ENCODE measurements at regions not wholly inside any gene's neighbourhood (a gene's known extent, or its start where the extent isn't known, plus 50 kb on each side); places are given as distances from the start of the nearest gene placed in this dataset.
A peak's percentile ranks its signal among the peaks of the same experiment; 100 is the strongest.

- no peak overlapping the region for H3K27ac Mint-ChIP-seq
- H3K4me3 ChIP-seq (ENCODE audit: low read length in 2 of 2), result no peak overlapping the region
- H3K4me1 ChIP-seq (ENCODE audit: insufficient read depth, low read length), result no peaks in the 10 kb centered on the region
- no peaks in the 10 kb centered on the region for H3K27me3 ChIP-seq (ENCODE audit: insufficient read depth, low read length)
- no peaks in the 10 kb centered on the region for H3K4me1 Mint-ChIP-seq
- ChIA-PET CTCF (ENCODE audit: partially characterized antibody) (no interaction called here), POLR2A (ENCODE audit: partially characterized antibody) (no interaction called here)
- H3K27me3 Mint-ChIP-seq, result no peaks in the 10 kb centered on the region
- no peaks in the 10 kb centered on the region for H3K36me3 ChIP-seq (ENCODE audit: insufficient read depth, low read length)
- H3K27ac ChIP-seq (ENCODE audit: low read depth, low read length), result no peak overlapping the region
- H3K4me3 Mint-ChIP-seq, result no peak overlapping the region
- H3K36me3 Mint-ChIP-seq, result no peaks in the 10 kb centered on the region
- no peak for DNase-seq
- intact Hi-C loops (cut with micrococcal nuclease), result no loop called here
- H3K9me3 Mint-ChIP-seq, result peaks cover 0 to 9% (median 2%) of the 10 kb centered on the region in 8 donors
- H3K9me3 ChIP-seq (ENCODE audit: control insufficient read depth in 1 of 2, low read length in 2 of 2), result no peaks in the 10 kb centered on the region
Measured at GRCh38 chr18:37956020-37956419, 390.4 kb upstream of the CELF4 start.

GRCh38 chr18:37955201-37955600 lies 389.6 kb upstream of the CELF4 start:
- POLR2A ChIA-PET (ENCODE audit: partially characterized antibody), result no interaction called here
- intact Hi-C loops (cut with micrococcal nuclease), result no loop called here

GRCh38 chr18:37953876-37954275 lies 388.3 kb upstream of the CELF4 start:
- DNase-seq, result no peak
- no peak overlapping the region for H3K27ac Mint-ChIP-seq
- no peaks in the 10 kb centered on the region for H3K36me3 Mint-ChIP-seq
- Histone ChIP-seq H3K27me3 (ENCODE audit: insufficient read depth, low read length) (no peaks in the 10 kb centered on the region), H3K9me3 (ENCODE audit: control insufficient read depth in 1 of 2, low read length in 2 of 2) (no peaks in the 10 kb centered on the region), H3K4me3 (ENCODE audit: low read length in 2 of 2) (no peak overlapping the region), H3K27ac (ENCODE audit: low read depth, low read length) (no peak overlapping the region), H3K4me1 (ENCODE audit: insufficient read depth, low read length) (no peaks in the 10 kb centered on the region), H3K36me3 (ENCODE audit: insufficient read depth, low read length) (no peaks in the 10 kb centered on the region)
- H3K4me3 Mint-ChIP-seq, result no peak overlapping the region
- H3K4me1 Mint-ChIP-seq, result no peaks in the 10 kb centered on the region
- H3K27me3 Mint-ChIP-seq, result no peaks in the 10 kb centered on the region
- H3K9me3 Mint-ChIP-seq, result peaks cover 0 to 18% (median 4%) of the 10 kb centered on the region in 8 donors
- intact Hi-C loops (cut with micrococcal nuclease), result no loop called here
- CTCF ChIA-PET (ENCODE audit: partially characterized antibody), result no interaction called here
- POLR2A ChIA-PET (ENCODE audit: partially characterized antibody), result no interaction called here

More at GRCh38 chr18:37955201-37955600, 389.6 kb upstream of the CELF4 start:
- no peaks in the 10 kb centered on the region for H3K9me3 ChIP-seq (ENCODE audit: control insufficient read depth in 1 of 2, low read length in 2 of 2)
- peak overlapping the region in 1 of 7 donors; percentile 48 for H3K27ac Mint-ChIP-seq
- H3K27ac ChIP-seq (ENCODE audit: low read depth, low read length), result no peak overlapping the region
- no peaks in the 10 kb centered on the region for H3K36me3 ChIP-seq (ENCODE audit: insufficient read depth, low read length)
- H3K4me3 ChIP-seq (ENCODE audit: low read length in 2 of 2), result no peak overlapping the region
- CTCF ChIA-PET (ENCODE audit: partially characterized antibody), result no interaction called here
- no peaks in the 10 kb centered on the region for H3K27me3 ChIP-seq (ENCODE audit: insufficient read depth, low read length)
- H3K4me1 Mint-ChIP-seq, result no peaks in the 10 kb centered on the region
- no peak overlapping the region for H3K4me3 Mint-ChIP-seq
- H3K9me3 Mint-ChIP-seq, result peaks cover 0 to 13% (median 2%) of the 10 kb centered on the region in 8 donors
- H3K36me3 Mint-ChIP-seq, result no peaks in the 10 kb centered on the region
- no peaks in the 10 kb centered on the region for H3K27me3 Mint-ChIP-seq
- no peak for DNase-seq
- no peaks in the 10 kb centered on the region for H3K4me1 ChIP-seq (ENCODE audit: insufficient read depth, low read length)

DNA sequence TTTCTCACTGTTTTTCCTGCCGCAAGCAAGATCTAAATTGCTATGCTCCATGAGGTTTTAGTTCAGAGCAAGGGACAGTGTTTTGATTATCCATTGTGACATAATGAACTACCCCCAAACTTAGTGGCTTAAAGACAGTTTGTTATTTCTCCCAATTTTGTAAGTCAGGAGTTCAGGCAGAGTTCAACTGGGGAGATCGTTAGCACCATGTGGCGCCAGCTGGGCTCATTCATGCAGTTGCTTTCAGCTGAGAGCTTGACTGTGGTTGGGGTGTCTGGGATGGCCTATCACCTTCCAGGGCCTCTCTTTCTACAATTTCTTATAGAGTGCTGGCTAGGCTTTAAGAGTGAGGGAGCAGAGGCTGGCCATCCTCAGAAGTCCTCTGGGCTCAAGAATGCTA lies 382.9 kb upstream of the CELF4 start:
- H3K4me3 Mint-ChIP-seq, result no peak overlapping the region
- no peak for DNase-seq
- no peak overlapping the region for H3K27ac Mint-ChIP-seq
- no peaks in the 10 kb centered on the region for H3K36me3 Mint-ChIP-seq
- H3K27ac ChIP-seq (ENCODE audit: low read depth, low read length), result no peak overlapping the region
- ChIA-PET CTCF (ENCODE audit: partially characterized antibody) (no interaction called here), POLR2A (ENCODE audit: partially characterized antibody) (no interaction called here)
- H3K9me3 ChIP-seq (ENCODE audit: control insufficient read depth in 1 of 2, low read length in 2 of 2), result no peaks in the 10 kb centered on the region
- peaks cover 1 to 14% (median 3%) of the 10 kb centered on the region in 8 donors for H3K9me3 Mint-ChIP-seq
- no peaks in the 10 kb centered on the region for H3K4me1 Mint-ChIP-seq
- H3K4me1 ChIP-seq (ENCODE audit: insufficient read depth, low read length), result no peaks in the 10 kb centered on the region
- no peak overlapping the region for H3K4me3 ChIP-seq (ENCODE audit: low read length in 2 of 2)
- intact Hi-C loops (cut with micrococcal nuclease), result no loop called here
- no peaks in the 10 kb centered on the region for H3K27me3 Mint-ChIP-seq
- H3K36me3 ChIP-seq (ENCODE audit: insufficient read depth, low read length), result no peaks in the 10 kb centered on the region
- no peaks in the 10 kb centered on the region for H3K27me3 ChIP-seq (ENCODE audit: insufficient read depth, low read length)

- Mint-ChIP-seq H3K27ac (no peak overlapping the region), H3K4me1 (no peaks in the 10 kb centered on the region), H3K4me3 (no peak overlapping the region), H3K27me3 (no peaks in the 10 kb centered on the region), H3K9me3 (peaks cover 1 to 14% (median 4%) of the 10 kb centered on the region in 8 donors), H3K36me3 (no peaks in the 10 kb centered on the region)
- CTCF ChIA-PET (ENCODE audit: partially characterized antibody), result no interaction called here
- H3K9me3 ChIP-seq (ENCODE audit: control insufficient read depth in 1 of 2, low read length in 2 of 2), result no peaks in the 10 kb centered on the region
- intact Hi-C loops (cut with micrococcal nuclease), result no loop called here
- POLR2A ChIA-PET (ENCODE audit: partially characterized antibody), result no interaction called here
- no peak overlapping the region for H3K4me3 ChIP-seq (ENCODE audit: low read length in 2 of 2)
- no peaks in the 10 kb centered on the region for H3K4me1 ChIP-seq (ENCODE audit: insufficient read depth, low read length)
- no peaks in the 10 kb centered on the region for H3K27me3 ChIP-seq (ENCODE audit: insufficient read depth, low read length)
- DNase-seq, result no peak
- H3K36me3 ChIP-seq (ENCODE audit: insufficient read depth, low read length), result no peaks in the 10 kb centered on the region
- no peak overlapping the region for H3K27ac ChIP-seq (ENCODE audit: low read depth, low read length)
Measured at GRCh38 chr18:37946324-37946723, 380.7 kb upstream of the CELF4 start.

GRCh38 chr18:37944700-37945270 lies 379.2 kb upstream of the CELF4 start:
- intact Hi-C loops (cut with micrococcal nuclease), result no loop called here
- Mint-ChIP-seq H3K27ac (no peak overlapping the region), H3K27me3 (no peaks in the 10 kb centered on the region), H3K9me3 (peaks cover 1 to 13% (median 3%) of the 10 kb centered on the region in 8 donors), H3K36me3 (no peaks in the 10 kb centered on the region), H3K4me1 (no peaks in the 10 kb centered on the region), H3K4me3 (no peak overlapping the region)
- no peak overlapping the region for H3K27ac ChIP-seq (ENCODE audit: low read depth, low read length)
- H3K4me3 ChIP-seq (ENCODE audit: low read length in 2 of 2), result no peak overlapping the region
- CTCF ChIA-PET (ENCODE audit: partially characterized antibody), result no interaction called here
- H3K4me1 ChIP-seq (ENCODE audit: insufficient read depth, low read length), result no peaks in the 10 kb centered on the region
- POLR2A ChIA-PET (ENCODE audit: partially characterized antibody), result no interaction called here
- no peak for DNase-seq
- no peaks in the 10 kb centered on the region for H3K9me3 ChIP-seq (ENCODE audit: control insufficient read depth in 1 of 2, low read length in 2 of 2)
- no peaks in the 10 kb centered on the region for H3K27me3 ChIP-seq (ENCODE audit: insufficient read depth, low read length)
- no peaks in the 10 kb centered on the region for H3K36me3 ChIP-seq (ENCODE audit: insufficient read depth, low read length)

DNA sequence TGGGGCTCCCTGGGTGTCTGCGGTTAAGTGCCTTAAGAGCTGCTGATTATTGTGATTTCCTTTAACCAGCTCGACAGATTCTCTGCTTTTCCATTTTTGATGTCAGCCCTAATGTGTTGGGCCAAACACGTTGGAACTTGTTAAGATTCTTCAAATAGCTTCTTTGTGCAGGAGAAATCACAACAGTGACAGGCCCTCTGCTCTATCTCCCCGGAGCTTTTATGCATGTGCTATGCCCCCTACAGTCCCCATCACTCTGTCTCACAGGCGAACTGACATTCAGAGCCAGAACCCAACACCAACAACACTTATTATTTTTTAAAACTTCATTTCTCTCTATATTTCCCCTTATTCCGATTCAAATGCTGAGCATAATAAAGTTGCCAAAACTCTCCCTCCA lies 371.7 kb upstream of the CELF4 start:
- peaks cover 0 to 11% (median 7%) of the 10 kb centered on the region in 8 donors for H3K9me3 Mint-ChIP-seq
- Histone ChIP-seq H3K36me3 (ENCODE audit: insufficient read depth, low read length) (no peaks in the 10 kb centered on the region), H3K4me3 (ENCODE audit: low read length in 2 of 2) (no peak overlapping the region), H3K9me3 (ENCODE audit: control insufficient read depth in 1 of 2, low read length in 2 of 2) (no peaks in the 10 kb centered on the region), H3K27ac (ENCODE audit: low read depth, low read length) (no peak overlapping the region), H3K27me3 (ENCODE audit: insufficient read depth, low read length) (no peaks in the 10 kb centered on the region), H3K4me1 (ENCODE audit: insufficient read depth, low read length) (no peaks in the 10 kb centered on the region)
- POLR2A ChIA-PET (ENCODE audit: partially characterized antibody), result no interaction called here
- no peaks in the 10 kb centered on the region for H3K4me1 Mint-ChIP-seq
- no peak overlapping the region for H3K4me3 Mint-ChIP-seq
- intact Hi-C loops (cut with micrococcal nuclease), result no loop called here
- no peaks in the 10 kb centered on the region for H3K27me3 Mint-ChIP-seq
- H3K27ac Mint-ChIP-seq, result no peak overlapping the region
- no peak for DNase-seq
- CTCF ChIA-PET (ENCODE audit: partially characterized antibody), result no interaction called here
- H3K36me3 Mint-ChIP-seq, result no peaks in the 10 kb centered on the region

DNA sequence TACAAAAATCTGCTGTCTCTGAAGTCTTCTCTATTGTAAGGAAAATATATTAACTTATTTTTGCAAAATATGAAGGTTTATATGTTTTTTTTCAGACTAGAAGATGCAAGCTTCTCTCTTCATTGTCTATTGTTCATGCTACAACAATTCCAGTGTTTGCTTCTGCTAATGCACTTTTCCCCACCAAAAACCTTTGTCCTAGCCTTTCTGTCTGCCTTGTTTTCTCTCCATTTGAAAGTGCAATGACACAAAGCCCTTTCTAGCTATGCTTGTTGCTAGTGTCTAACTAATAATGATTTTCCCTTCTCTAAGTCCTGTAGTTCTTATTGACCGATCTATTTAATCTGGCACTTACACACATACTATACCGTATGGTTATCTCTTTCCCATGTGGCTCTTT lies 369.5 kb upstream of the CELF4 start:
- Mint-ChIP-seq H3K4me1 (no peaks in the 10 kb centered on the region), H3K27ac (no peak overlapping the region), H3K9me3 (peaks cover 4 to 15% (median 6%) of the 10 kb centered on the region in 8 donors), H3K36me3 (no peaks in the 10 kb centered on the region), H3K27me3 (no peaks in the 10 kb centered on the region), H3K4me3 (no peak overlapping the region)
- ChIA-PET CTCF (ENCODE audit: partially characterized antibody) (no interaction called here), POLR2A (ENCODE audit: partially characterized antibody) (no interaction called here)
- H3K27me3 ChIP-seq (ENCODE audit: insufficient read depth, low read length), result no peaks in the 10 kb centered on the region
- intact Hi-C loops (cut with micrococcal nuclease), result no loop called here
- DNase-seq, result no peak
- no peak overlapping the region for H3K4me3 ChIP-seq (ENCODE audit: low read length in 2 of 2)
- H3K4me1 ChIP-seq (ENCODE audit: insufficient read depth, low read length), result no peaks in the 10 kb centered on the region
- H3K36me3 ChIP-seq (ENCODE audit: insufficient read depth, low read length), result no peaks in the 10 kb centered on the region
- no peak overlapping the region for H3K27ac ChIP-seq (ENCODE audit: low read depth, low read length)
- no peaks in the 10 kb centered on the region for H3K9me3 ChIP-seq (ENCODE audit: control insufficient read depth in 1 of 2, low read length in 2 of 2)

Measured in CD4-positive, alpha-beta memory T cell (primary cell).